ENCODE measurements at regions not wholly inside any gene's neighbourhood (a gene's known extent, or its start where the extent isn't known, plus 50 kb on each side); places are given as distances from the start of the nearest gene placed in this dataset.

DNA sequence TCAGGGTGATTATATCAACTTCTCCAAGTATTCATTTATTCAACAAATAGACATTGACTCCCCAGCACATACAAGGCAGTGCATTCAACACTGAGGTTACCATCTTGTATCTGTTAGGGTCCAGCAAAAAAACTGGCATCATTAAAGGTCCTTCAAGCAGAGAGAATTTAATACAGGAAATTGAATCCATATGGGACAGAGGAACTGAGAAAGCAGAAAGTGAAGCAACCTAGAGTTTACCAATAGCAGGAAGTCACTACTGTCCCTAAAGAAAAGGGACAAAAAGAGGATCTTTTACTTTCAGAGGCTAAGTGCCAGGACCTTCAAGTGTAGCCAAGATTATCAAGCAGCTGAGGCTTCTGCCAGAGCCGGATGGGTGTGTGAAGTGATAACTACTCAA is 237.8 kb upstream of the TBX3 start:
- TF ChIP-seq HDAC6 (IDR thresholded peaks at IDR 0.05; ENCODE audit: low read depth, low read length) (no peak), CTCF (IDR thresholded peaks at IDR 0.05; ENCODE audit: control extremely low read depth in 1 of 3, insufficient read depth in 1 of 3, low read depth in 1 of 3, low read length in 3 of 3) (no peak), SIN3A (conservative IDR thresholded peaks at IDR 0.05 in 1 of 2, IDR thresholded peaks at IDR 0.05 in 1 of 2; ENCODE audit: low read depth in 1 of 2, low read length in 2 of 2) (no peak), TAF1 (IDR thresholded peaks at IDR 0.05; ENCODE audit: low read depth, low read length) (no peak), RAD21 (IDR thresholded peaks at IDR 0.05 in 1 of 2, conservative IDR thresholded peaks at IDR 0.05 in 1 of 2; ENCODE audit: low read depth in 2 of 2, low read length in 2 of 2) (no peak), HDAC2 (IDR thresholded peaks at IDR 0.05; ENCODE audit: borderline replicate concordance in 1 of 2, low read depth in 2 of 2, low read length in 2 of 2) (no peak), POLR2A (IDR thresholded peaks at IDR 0.05; ENCODE audit: control extremely low read depth in 1 of 2, low read depth in 2 of 2, low read length in 2 of 2) (no peak), CHD2 (IDR thresholded peaks at IDR 0.05; ENCODE audit: low read length) (no peak), SP2 (IDR thresholded peaks at IDR 0.05; ENCODE audit: low read length) (no peak)
- TF ChIP-seq, protein P1, sequence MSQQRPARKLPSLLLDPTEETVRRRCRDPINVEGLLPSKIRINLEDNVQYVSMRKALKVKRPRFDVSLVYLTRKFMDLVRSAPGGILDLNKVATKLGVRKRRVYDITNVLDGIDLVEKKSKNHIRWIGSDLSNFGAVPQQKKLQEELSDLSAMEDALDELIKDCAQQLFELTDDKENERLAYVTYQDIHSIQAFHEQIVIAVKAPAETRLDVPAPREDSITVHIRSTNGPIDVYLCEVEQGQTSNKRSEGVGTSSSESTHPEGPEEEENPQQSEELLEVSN (IDR thresholded peaks at IDR 0.05): no peak

Measured in H1 (cell line).